ENCODE measurements at regions not wholly inside any gene's neighbourhood (a gene's known extent, or its start where the extent isn't known, plus 50 kb on each side); places are given as distances from the start of the nearest gene placed in this dataset.

- DNase-seq (ENCODE audit: low spot score) = no peak
- Histone ChIP-seq H2AFZ (ENCODE audit: low read length) (no peak overlapping the region), H3K4me3 (ENCODE audit: low read length in 2 of 2) (no peak overlapping the region), H3K36me3 (replicated peaks in 1 of 2; ENCODE audit: control insufficient read depth in 2 of 2, insufficient read depth in 2 of 2, low read length in 2 of 2) (no peaks in the 10 kb centered on the region), H2BK5ac (ENCODE audit: low read length) (no peak overlapping the region), H3K4me1 (ENCODE audit: control insufficient read depth in 2 of 2, insufficient read depth in 1 of 2, low read depth in 1 of 2, low read length in 2 of 2) (peaks cover 0 to 3% of the 10 kb centered on the region in 2 donors), H3K27ac (replicated peaks; ENCODE audit: low read length) (no peak overlapping the region), H2BK12ac (ENCODE audit: low read length) (no peak overlapping the region), H4K91ac (ENCODE audit: low read depth, low read length, poor library complexity) (no peak overlapping the region), H3K27me3 (ENCODE audit: control insufficient read depth in 3 of 3, insufficient read depth in 3 of 3, low read depth in 1 of 3, low read length in 3 of 3) (no peaks in the 10 kb centered on the region), H3K18ac (ENCODE audit: low read length) (no peak overlapping the region), H2BK120ac (ENCODE audit: low read depth, low read length) (no peak overlapping the region), H2AK5ac (ENCODE audit: low read depth, low read length) (no peak overlapping the region), H4K8ac (ENCODE audit: low read depth, low read length) (no peak overlapping the region), H2BK15ac (ENCODE audit: low read length) (no peak overlapping the region), H3K79me1 (ENCODE audit: low read depth, low read length) (no peaks in the 10 kb centered on the region), H3K9ac (ENCODE audit: low read depth, low read length, poor library complexity) (no peak overlapping the region), H3K4me2 (ENCODE audit: insufficient read depth, low read length, poor library complexity, severe bottlenecking) (no peak overlapping the region), H3K14ac (ENCODE audit: low read length) (no peak overlapping the region), H3K4ac (ENCODE audit: low read length) (no peak overlapping the region), H3K9me3 (replicated peaks in 1 of 2; ENCODE audit: control insufficient read depth in 2 of 2, insufficient read depth in 1 of 2, low read depth in 1 of 2, low read length in 2 of 2) (no peaks in the 10 kb centered on the region), H3K23ac (ENCODE audit: low read depth, low read length, poor library complexity) (no peak overlapping the region)
- WGBS, 2 donors (ENCODE audit: extremely low coverage in 2 of 2, insufficient read length in 2 of 2, insufficient replicate concordance in 1 of 2) = no CpG with 5 or more reads among the region's 5 CpGs
These were observed 1526.8 kb upstream of the TENM4 start for GRCh38 chr11:80967649-80968048.

DNA sequence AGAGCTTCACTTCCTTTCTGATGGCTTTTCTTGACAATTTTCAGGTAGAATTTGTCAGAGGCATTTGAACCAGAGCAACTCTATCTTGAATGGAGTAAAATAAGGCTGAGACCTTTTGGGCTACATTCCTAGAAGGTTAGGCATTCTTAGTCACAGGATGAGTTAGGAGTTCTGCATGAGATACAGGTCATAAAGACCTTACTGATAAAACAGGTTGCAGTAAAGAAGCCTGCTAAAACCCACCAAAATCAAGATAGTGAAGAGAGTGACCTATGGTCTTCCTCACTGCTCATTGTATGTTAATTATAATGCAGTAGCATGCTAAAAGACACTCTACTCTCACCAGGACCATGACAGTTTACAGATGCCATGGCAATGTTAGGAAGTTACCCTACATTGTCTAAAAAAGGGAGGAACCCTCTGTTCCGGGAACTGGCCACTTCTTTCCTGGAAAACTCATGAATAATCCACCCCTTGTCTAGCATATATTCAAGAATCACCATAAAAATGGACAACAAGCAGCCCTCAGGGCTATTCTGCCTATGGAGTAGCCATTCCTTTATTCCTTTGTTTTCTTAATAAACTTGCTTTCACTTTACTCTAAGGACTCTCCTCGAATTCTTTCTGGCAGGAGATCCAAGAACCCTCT, 1519.7 kb upstream of the TENM4 start:
- Histone ChIP-seq H3K9me3 (replicated peaks in 1 of 2; ENCODE audit: control insufficient read depth in 2 of 2, insufficient read depth in 1 of 2, low read depth in 1 of 2, low read length in 2 of 2) (no peaks in the 10 kb centered on the region), H3K27me3 (ENCODE audit: control insufficient read depth in 3 of 3, insufficient read depth in 3 of 3, low read depth in 1 of 3, low read length in 3 of 3) (no peaks in the 10 kb centered on the region), H4K8ac (ENCODE audit: low read depth, low read length) (no peak overlapping the region), H2BK5ac (ENCODE audit: low read length) (no peak overlapping the region), H3K14ac (ENCODE audit: low read length) (no peak overlapping the region), H3K18ac (ENCODE audit: low read length) (no peak overlapping the region), H2BK12ac (ENCODE audit: low read length) (no peak overlapping the region), H2AFZ (ENCODE audit: low read length) (peak overlapping the region; percentile 57), H3K4ac (ENCODE audit: low read length) (no peak overlapping the region), H3K27ac (replicated peaks; ENCODE audit: low read length) (no peak overlapping the region), H3K4me3 (ENCODE audit: low read length in 2 of 2) (no peak overlapping the region), H3K4me2 (ENCODE audit: insufficient read depth, low read length, poor library complexity, severe bottlenecking) (no peak overlapping the region), H4K91ac (ENCODE audit: low read depth, low read length, poor library complexity) (no peak overlapping the region), H2BK120ac (ENCODE audit: low read depth, low read length) (no peak overlapping the region), H3K36me3 (replicated peaks in 1 of 2; ENCODE audit: control insufficient read depth in 2 of 2, insufficient read depth in 2 of 2, low read length in 2 of 2) (no peaks in the 10 kb centered on the region), H2AK5ac (ENCODE audit: low read depth, low read length) (no peak overlapping the region), H3K23ac (ENCODE audit: low read depth, low read length, poor library complexity) (no peak overlapping the region), H2BK15ac (ENCODE audit: low read length) (no peak overlapping the region), H3K79me1 (ENCODE audit: low read depth, low read length) (no peaks in the 10 kb centered on the region), H3K9ac (ENCODE audit: low read depth, low read length, poor library complexity) (no peak overlapping the region), H3K4me1 (ENCODE audit: control insufficient read depth in 2 of 2, insufficient read depth in 1 of 2, low read depth in 1 of 2, low read length in 2 of 2) (peaks cover 0 to 15% of the 10 kb centered on the region in 2 donors)
- WGBS, 2 donors (ENCODE audit: extremely low coverage in 2 of 2, insufficient read length in 2 of 2, insufficient replicate concordance in 1 of 2) = no CpG with 5 or more reads among the region's 2 CpGs
- DNase-seq (ENCODE audit: low spot score) = no peak

DNA sequence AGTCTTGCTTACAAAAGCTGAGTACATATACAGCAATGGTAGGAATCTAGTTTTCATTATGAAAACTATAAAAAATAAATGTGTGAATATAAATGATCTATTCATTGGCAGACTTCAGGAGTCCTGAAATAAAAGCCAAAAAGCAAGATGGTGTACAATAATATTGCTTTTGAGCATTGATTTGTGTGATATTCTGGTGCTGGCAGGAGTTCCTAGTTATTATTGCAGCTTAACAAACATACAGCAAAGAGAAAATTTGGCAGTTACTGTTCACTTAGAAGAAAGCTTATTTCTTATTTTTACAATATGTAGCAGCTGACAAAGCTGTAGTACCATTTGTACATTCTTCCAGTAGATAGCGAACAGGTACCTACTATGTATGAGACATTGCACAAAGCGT, 1518.9 kb upstream of the TENM4 start:
- DNase-seq (ENCODE audit: low spot score) = no peak
- Histone ChIP-seq H2BK15ac (ENCODE audit: low read length) (no peak overlapping the region), H2BK5ac (ENCODE audit: low read length) (no peak overlapping the region), H3K4me2 (ENCODE audit: insufficient read depth, low read length, poor library complexity, severe bottlenecking) (no peak overlapping the region), H3K23ac (ENCODE audit: low read depth, low read length, poor library complexity) (no peak overlapping the region), H3K4me1 (ENCODE audit: control insufficient read depth in 2 of 2, insufficient read depth in 1 of 2, low read depth in 1 of 2, low read length in 2 of 2) (peaks cover 0 to 15% of the 10 kb centered on the region in 2 donors), H2BK120ac (ENCODE audit: low read depth, low read length) (no peak overlapping the region), H3K18ac (ENCODE audit: low read length) (no peak overlapping the region), H2BK12ac (ENCODE audit: low read length) (no peak overlapping the region), H3K27me3 (ENCODE audit: control insufficient read depth in 3 of 3, insufficient read depth in 3 of 3, low read depth in 1 of 3, low read length in 3 of 3) (no peaks in the 10 kb centered on the region), H3K27ac (replicated peaks; ENCODE audit: low read length) (no peak overlapping the region), H2AK5ac (ENCODE audit: low read depth, low read length) (no peak overlapping the region), H3K14ac (ENCODE audit: low read length) (no peak overlapping the region), H4K91ac (ENCODE audit: low read depth, low read length, poor library complexity) (no peak overlapping the region), H3K36me3 (replicated peaks in 1 of 2; ENCODE audit: control insufficient read depth in 2 of 2, insufficient read depth in 2 of 2, low read length in 2 of 2) (no peaks in the 10 kb centered on the region), H4K8ac (ENCODE audit: low read depth, low read length) (no peak overlapping the region), H2AFZ (ENCODE audit: low read length) (no peak overlapping the region), H3K9ac (ENCODE audit: low read depth, low read length, poor library complexity) (no peak overlapping the region), H3K9me3 (replicated peaks in 1 of 2; ENCODE audit: control insufficient read depth in 2 of 2, insufficient read depth in 1 of 2, low read depth in 1 of 2, low read length in 2 of 2) (no peaks in the 10 kb centered on the region), H3K4me3 (ENCODE audit: low read length in 2 of 2) (no peak overlapping the region), H3K4ac (ENCODE audit: low read length) (no peak overlapping the region), H3K79me1 (ENCODE audit: low read depth, low read length) (no peaks in the 10 kb centered on the region)
- no CpG with 5 or more reads among the region's 2 CpGs for WGBS, 2 donors (ENCODE audit: extremely low coverage in 2 of 2, insufficient read length in 2 of 2, insufficient replicate concordance in 1 of 2)

- WGBS, 2 donors (ENCODE audit: extremely low coverage in 2 of 2, insufficient read length in 2 of 2, insufficient replicate concordance in 1 of 2) = no CpG with 5 or more reads among the region's 4 CpGs
These were observed 1518.2 kb upstream of the TENM4 start for GRCh38 chr11:80958987-80959386.

More at GRCh38 chr11:80958987-80959386, 1518.2 kb upstream of the TENM4 start:
- Histone ChIP-seq H4K91ac (ENCODE audit: low read depth, low read length, poor library complexity) (no peak overlapping the region), H2BK120ac (ENCODE audit: low read depth, low read length) (no peak overlapping the region), H2AK5ac (ENCODE audit: low read depth, low read length) (no peak overlapping the region), H2BK15ac (ENCODE audit: low read length) (no peak overlapping the region), H2BK12ac (ENCODE audit: low read length) (no peak overlapping the region), H3K36me3 (replicated peaks in 1 of 2; ENCODE audit: control insufficient read depth in 2 of 2, insufficient read depth in 2 of 2, low read length in 2 of 2) (no peaks in the 10 kb centered on the region), H2BK5ac (ENCODE audit: low read length) (no peak overlapping the region), H3K9ac (ENCODE audit: low read depth, low read length, poor library complexity) (no peak overlapping the region), H4K8ac (ENCODE audit: low read depth, low read length) (no peak overlapping the region), H3K18ac (ENCODE audit: low read length) (no peak overlapping the region), H3K4me3 (ENCODE audit: low read length in 2 of 2) (no peak overlapping the region), H3K4me2 (ENCODE audit: insufficient read depth, low read length, poor library complexity, severe bottlenecking) (no peak overlapping the region), H2AFZ (ENCODE audit: low read length) (peak overlapping the region; percentile 51), H3K4ac (ENCODE audit: low read length) (no peak overlapping the region), H3K4me1 (ENCODE audit: control insufficient read depth in 2 of 2, insufficient read depth in 1 of 2, low read depth in 1 of 2, low read length in 2 of 2) (peaks cover 0 to 15% of the 10 kb centered on the region in 2 donors), H3K79me1 (ENCODE audit: low read depth, low read length) (no peaks in the 10 kb centered on the region), H3K27ac (replicated peaks; ENCODE audit: low read length) (no peak overlapping the region), H3K23ac (ENCODE audit: low read depth, low read length, poor library complexity) (no peak overlapping the region), H3K9me3 (replicated peaks in 1 of 2; ENCODE audit: control insufficient read depth in 2 of 2, insufficient read depth in 1 of 2, low read depth in 1 of 2, low read length in 2 of 2) (no peaks in the 10 kb centered on the region), H3K27me3 (ENCODE audit: control insufficient read depth in 3 of 3, insufficient read depth in 3 of 3, low read depth in 1 of 3, low read length in 3 of 3) (no peaks in the 10 kb centered on the region), H3K14ac (ENCODE audit: low read length) (no peak overlapping the region)
- no peak for DNase-seq (ENCODE audit: low spot score)
